GM10266 (cell line): ENCODE measurements at regions not wholly inside any gene's neighbourhood (a gene's known extent, or its start where the extent isn't known, plus 50 kb on each side); places are given as distances from the start of the nearest gene placed in this dataset.
"Not testable (repeated sequence)": the region's sequence is repeated elsewhere in the genome, so short reads cannot be mapped to it uniquely, and the experiment has no call there.

Experiments
- DNase-seq: peaks from one replicate; pipeline ENCODE4 v3.0.0; 2012; ENCODE audit errors: extremely low spot score
- TF ChIP-seq, protein P1 (sequence below): IDR thresholded peaks from 2 replicates; pipeline ENCODE4 v1.5.1; 2012; ENCODE audit warnings: mild to moderate bottlenecking, low read depth; ENCODE audit not compliant: control insufficient read depth, insufficient read depth; ENCODE audit errors: missing control alignments

DNA sequence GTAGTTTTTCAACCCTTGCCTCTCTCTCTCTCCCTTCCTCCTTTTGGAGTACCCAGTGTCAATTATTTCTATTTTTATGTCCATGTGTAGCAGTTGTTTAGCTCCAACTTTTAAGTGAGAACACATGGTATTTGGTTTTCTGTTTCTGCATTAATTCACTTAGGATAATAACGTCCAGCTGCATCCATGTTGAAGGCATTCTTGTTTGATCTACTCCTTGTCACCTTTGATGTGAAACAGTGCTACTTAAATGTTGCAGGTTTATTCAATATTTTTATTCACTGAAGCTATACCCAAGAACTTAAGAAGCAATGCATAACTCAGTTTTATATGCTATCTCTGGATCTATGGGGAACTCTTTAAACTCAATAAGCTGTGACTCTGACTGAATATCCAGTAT, 465.2 kb upstream of the ADGRB3 start:
- TF ChIP-seq, protein P1, sequence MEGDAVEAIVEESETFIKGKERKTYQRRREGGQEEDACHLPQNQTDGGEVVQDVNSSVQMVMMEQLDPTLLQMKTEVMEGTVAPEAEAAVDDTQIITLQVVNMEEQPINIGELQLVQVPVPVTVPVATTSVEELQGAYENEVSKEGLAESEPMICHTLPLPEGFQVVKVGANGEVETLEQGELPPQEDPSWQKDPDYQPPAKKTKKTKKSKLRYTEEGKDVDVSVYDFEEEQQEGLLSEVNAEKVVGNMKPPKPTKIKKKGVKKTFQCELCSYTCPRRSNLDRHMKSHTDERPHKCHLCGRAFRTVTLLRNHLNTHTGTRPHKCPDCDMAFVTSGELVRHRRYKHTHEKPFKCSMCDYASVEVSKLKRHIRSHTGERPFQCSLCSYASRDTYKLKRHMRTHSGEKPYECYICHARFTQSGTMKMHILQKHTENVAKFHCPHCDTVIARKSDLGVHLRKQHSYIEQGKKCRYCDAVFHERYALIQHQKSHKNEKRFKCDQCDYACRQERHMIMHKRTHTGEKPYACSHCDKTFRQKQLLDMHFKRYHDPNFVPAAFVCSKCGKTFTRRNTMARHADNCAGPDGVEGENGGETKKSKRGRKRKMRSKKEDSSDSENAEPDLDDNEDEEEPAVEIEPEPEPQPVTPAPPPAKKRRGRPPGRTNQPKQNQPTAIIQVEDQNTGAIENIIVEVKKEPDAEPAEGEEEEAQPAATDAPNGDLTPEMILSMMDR, result no peak
- no peak for DNase-seq

DNA sequence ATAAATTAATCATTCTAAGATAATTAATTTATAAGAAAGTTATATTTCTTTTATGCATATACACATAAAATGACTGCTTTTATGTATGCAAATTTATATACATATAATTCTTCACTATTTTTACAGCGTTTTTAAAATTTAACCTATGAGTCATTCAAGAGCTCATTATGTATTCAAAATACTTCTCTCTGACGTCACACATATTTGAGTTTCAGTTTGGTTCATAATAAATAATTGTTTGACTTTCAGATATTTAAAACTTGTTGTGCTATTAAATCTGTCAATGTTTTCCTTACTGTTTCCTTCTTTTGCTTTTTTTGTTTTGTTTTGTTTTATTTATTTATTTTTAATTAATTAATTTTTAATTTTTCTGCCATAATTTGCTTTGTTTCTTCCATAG, 467.5 kb upstream of the ADGRB3 start:
- no peak for DNase-seq
- TF ChIP-seq, protein P1, result no peak

DNA sequence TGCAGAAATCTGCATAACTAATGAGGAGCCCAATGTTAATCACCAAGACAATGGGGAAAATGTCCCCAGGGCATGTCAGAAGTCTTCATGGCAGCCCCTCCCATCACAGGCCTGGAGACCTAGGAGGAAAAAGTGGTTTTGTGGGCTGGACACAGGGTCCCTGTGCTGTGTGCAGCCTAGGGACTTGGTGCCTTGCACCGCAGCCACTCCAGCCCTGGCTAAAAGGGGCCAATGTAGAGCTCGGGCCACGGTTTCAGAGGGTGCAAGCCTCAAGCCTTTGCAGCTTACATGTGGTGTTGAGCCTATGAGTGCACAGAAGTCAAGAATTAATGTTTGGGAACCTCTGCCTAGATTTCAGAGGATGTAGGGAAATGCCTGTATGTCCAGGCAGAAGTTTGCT, 474.3 kb upstream of the ADGRB3 start:
- not testable (repeated sequence) for DNase-seq

DNA sequence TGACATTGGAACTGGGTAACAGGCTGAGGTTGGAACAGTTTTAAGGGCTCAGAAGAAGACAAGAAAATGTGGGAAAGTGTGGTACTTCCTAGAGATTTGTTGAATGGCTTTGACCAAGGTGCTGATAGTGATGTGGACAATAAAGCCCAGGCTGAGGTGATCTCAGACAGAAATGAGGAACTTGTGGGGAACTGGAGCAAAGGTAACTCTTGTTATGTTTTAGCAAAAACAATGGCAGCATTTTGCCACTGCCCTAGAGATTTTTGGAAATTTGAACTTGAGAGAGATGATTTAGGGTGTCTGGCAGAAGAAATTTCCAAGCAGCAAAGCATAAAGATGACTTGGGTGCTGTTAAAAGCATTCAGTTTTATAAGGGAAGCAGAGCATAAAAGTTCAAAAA, 474.7 kb upstream of the ADGRB3 start:
- TF ChIP-seq, protein P1, result no peak
- no peak for DNase-seq

DNA sequence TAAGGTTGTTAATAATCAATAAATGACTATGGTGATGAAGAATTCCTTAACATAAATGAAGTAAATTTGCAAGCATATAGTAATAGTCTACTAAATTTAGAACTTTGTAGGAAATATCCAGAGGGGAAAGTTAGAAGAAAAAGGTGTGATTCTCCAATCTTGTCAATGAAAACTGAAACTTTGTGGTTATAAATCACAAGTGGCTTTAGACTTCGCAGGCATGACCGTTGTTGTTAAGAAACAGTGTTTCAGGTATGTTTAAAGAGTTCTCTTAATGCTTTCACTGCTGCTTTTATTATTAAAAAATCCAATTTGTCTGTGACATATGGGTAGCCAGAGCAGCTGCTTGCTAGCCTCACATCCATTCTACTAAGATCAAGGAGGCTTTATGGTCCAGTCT, 475.6 kb upstream of the ADGRB3 start:
- no peak for DNase-seq
- TF ChIP-seq, protein P1, result no peak

DNA sequence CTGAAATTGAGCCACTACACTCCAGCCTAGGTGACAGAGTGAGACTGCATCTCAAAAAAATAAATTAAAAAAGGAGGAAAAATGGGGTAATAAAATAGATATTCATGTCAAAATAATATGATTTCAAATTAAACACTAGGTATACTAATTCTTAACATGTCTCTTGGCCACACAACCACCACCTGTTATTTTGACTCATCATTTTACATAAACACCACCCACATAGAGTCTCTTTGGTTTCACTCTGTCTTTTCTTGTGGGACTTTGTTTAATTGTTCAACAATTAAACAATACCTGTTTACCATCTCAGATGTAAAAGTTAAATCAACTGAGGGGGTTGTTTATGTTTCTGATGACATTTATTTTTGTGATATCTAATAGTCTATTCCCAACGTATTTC, 476.8 kb upstream of the ADGRB3 start:
- peak; percentile 3 for DNase-seq
- TF ChIP-seq, protein P1, result no peak

DNA sequence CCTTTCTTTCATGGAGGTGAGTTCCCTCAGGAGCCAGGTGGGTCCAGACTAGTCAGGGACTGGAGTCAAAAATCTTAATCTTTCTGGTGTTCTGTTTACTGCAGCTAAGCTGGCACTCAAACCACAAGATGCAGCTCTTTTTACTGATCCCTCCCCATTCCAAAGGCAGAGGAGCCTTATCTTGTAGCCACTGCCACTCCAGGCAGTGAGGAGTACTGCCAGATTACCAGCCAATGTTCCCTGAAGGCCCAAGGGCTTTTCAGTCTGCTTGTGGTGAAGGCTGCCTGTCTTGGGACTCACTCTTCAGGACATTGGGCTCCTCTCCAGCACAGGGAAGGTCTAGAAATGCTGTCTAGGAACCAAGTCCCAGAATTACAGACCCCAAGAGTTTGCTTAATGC, 490.4 kb upstream of the ADGRB3 start:
- no peak for DNase-seq
- TF ChIP-seq, protein P1, result no peak

DNA sequence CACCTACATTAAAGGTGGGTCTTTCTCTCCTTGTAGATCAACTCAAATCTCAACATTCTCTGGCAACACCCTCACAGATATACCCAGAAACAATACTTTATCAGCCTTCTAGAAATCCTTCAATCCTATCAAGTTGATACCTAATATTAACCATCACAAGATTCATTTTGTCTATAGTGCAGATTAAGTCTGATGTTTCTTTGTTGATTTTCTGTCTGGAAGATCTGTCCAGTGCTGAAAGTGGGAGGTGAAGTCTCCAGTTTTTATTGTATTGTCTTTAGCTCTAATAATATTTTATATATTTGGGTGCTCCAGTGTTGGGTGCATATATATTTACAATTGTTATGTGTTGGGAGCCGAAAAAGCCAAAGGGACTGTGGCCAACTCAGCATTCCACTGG, 493.9 kb upstream of the ADGRB3 start:
- TF ChIP-seq, protein P1, result no peak
- DNase-seq, result no peak
